ENCODE measurements at regions not wholly inside any gene's neighbourhood (a gene's known extent, or its start where the extent isn't known, plus 50 kb on each side); places are given as distances from the start of the nearest gene placed in this dataset.

DNA sequence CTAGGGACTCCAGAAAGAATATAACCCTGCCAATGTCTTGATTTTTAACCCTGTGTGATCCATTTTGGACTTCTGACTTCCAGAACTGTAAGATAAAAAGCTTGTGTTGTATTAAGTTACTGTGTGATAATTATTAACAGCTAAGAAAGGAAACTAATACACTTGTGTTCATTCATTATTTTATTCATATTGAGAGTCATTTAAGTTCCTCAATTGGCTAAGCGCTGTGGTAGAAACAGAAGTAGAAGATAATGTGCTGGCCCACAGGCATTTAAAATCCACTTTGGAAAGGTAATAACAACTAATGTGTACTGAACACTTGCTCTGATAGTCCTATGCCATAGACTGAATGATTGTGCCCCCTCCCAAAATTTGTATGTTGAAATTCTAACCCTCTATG lies 471.7 kb upstream of the GHITM start:
- TF ChIP-seq, protein P1, sequence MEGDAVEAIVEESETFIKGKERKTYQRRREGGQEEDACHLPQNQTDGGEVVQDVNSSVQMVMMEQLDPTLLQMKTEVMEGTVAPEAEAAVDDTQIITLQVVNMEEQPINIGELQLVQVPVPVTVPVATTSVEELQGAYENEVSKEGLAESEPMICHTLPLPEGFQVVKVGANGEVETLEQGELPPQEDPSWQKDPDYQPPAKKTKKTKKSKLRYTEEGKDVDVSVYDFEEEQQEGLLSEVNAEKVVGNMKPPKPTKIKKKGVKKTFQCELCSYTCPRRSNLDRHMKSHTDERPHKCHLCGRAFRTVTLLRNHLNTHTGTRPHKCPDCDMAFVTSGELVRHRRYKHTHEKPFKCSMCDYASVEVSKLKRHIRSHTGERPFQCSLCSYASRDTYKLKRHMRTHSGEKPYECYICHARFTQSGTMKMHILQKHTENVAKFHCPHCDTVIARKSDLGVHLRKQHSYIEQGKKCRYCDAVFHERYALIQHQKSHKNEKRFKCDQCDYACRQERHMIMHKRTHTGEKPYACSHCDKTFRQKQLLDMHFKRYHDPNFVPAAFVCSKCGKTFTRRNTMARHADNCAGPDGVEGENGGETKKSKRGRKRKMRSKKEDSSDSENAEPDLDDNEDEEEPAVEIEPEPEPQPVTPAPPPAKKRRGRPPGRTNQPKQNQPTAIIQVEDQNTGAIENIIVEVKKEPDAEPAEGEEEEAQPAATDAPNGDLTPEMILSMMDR (IDR thresholded peaks at IDR 0.05) = no peak
- TF ChIP-seq POLR2A (IDR thresholded peaks at IDR 0.05) (no peak), POLR2AphosphoS5 (IDR thresholded peaks at IDR 0.05; ENCODE audit: insufficient read depth in 1 of 2, low read depth in 1 of 2) (no peak)

Measured in vagina (tissue), 2 donors.